CD4-positive, CD25-positive, alpha-beta regulatory T cell (primary cell): ENCODE measurements at regions not wholly inside any gene's neighbourhood (a gene's known extent, or its start where the extent isn't known, plus 50 kb on each side); places are given as distances from the start of the nearest gene placed in this dataset.

Experiments used
- ATAC-seq, 2 donors: fragments of 150-1000 bp; cut with Tn5 transposase; one replicate each; pipeline ENCODE4 v1.10.0; 2021; ENCODE audit warnings: low read depth in 2 of 2, moderate number of reproducible peaks in 2 of 2, moderate library complexity in 1 of 2
- DNase-seq, 3 donors: peaks; one replicate each; pipeline versions ENCODE4 v3.0.0 to v3.0.0-alpha.2; 2012 to 2022; ENCODE audit warnings: mixed read lengths in 1 of 3
- H3K27ac ChIP-seq: one replicate; pipeline ENCODE4 v1.7.0; 2013; ENCODE audit warnings: mild to moderate bottlenecking, low read length; ENCODE audit not compliant: insufficient read depth, poor library complexity, severe bottlenecking
- H3K27me3 ChIP-seq: one replicate; pipeline ENCODE4 v1.7.0; 2013; ENCODE audit warnings: low read length; ENCODE audit not compliant: control insufficient read depth, insufficient read depth
- H3K36me3 ChIP-seq: one replicate; pipeline ENCODE4 v1.7.0; 2013; ENCODE audit warnings: mild to moderate bottlenecking, low read length, moderate library complexity; ENCODE audit not compliant: control insufficient read depth, insufficient read depth
- H3K4me1 ChIP-seq: 2 replicates; pipeline ENCODE4 v1.7.0; 2013; ENCODE audit warnings: mild to moderate bottlenecking, low read length; ENCODE audit not compliant: insufficient read depth, control insufficient read depth, poor library complexity, severe bottlenecking
- H3K4me3 ChIP-seq: one replicate; pipeline ENCODE4 v1.7.0; 2013; ENCODE audit warnings: low read depth, mild to moderate bottlenecking, low read length, moderate library complexity
- H3K9me3 ChIP-seq, 2 experiments: 1 replicate in 1 of 2; 2 replicates in 1 of 2; pipeline ENCODE4 v1.7.0; 2013; ENCODE audit warnings: low read length in 2 of 2, mild to moderate bottlenecking in 1 of 2, moderate library complexity in 1 of 2; ENCODE audit not compliant: control insufficient read depth in 2 of 2
- H3K27ac Mint-ChIP-seq, 3 donors: one replicate each; pipeline ENCODE4 v1.8.0; 2020 to 2022; ENCODE audit warnings: mild to moderate bottlenecking in 3 of 3, mixed read lengths in 3 of 3, moderate library complexity in 2 of 3
- H3K27me3 Mint-ChIP-seq: one replicate; pipeline ENCODE4 v1.8.0; 2022; ENCODE audit warnings: mild to moderate bottlenecking, mixed read lengths
- H3K36me3 Mint-ChIP-seq: one replicate; pipeline ENCODE4 v1.8.0; 2020; ENCODE audit warnings: mixed read lengths
- H3K4me1 Mint-ChIP-seq, 4 donors: one replicate each; pipeline ENCODE4 v1.8.0; 2020 to 2022; ENCODE audit warnings: mixed read lengths in 4 of 4, mild to moderate bottlenecking in 1 of 4
- H3K4me3 Mint-ChIP-seq, 4 donors: one replicate each; pipeline ENCODE4 v1.8.0; 2020 to 2022; ENCODE audit warnings: mild to moderate bottlenecking in 4 of 4, mixed read lengths in 4 of 4, moderate library complexity in 3 of 4
- H3K9me3 Mint-ChIP-seq, 7 donors: one replicate each; pipeline ENCODE4 v1.8.0; 2020 to 2022; ENCODE audit warnings: mixed read lengths in 7 of 7, mild to moderate bottlenecking in 3 of 7, moderate library complexity in 2 of 7

GRCh38 chr2:195520671-195521155 is 136.3 kb upstream of the SLC39A10 start:
- Histone ChIP-seq H3K27ac (no peak overlapping the region), H3K9me3 (no peaks in the 10 kb centered on the region), H3K27me3 (no peaks in the 10 kb centered on the region), H3K4me1 (no peaks in the 10 kb centered on the region), H3K4me3 (no peak overlapping the region), H3K36me3 (no peaks in the 10 kb centered on the region)
- DNase-seq (no peak), ATAC-seq (no peak)
- Mint-ChIP-seq H3K36me3 (peaks cover 2% of the 10 kb centered on the region), H3K4me1 (peaks cover 2 to 44% (median 8%) of the 10 kb centered on the region in 4 donors), H3K9me3 (peaks cover 0 to 6% (median 0%) of the 10 kb centered on the region in 7 donors), H3K27me3 (peaks cover 7% of the 10 kb centered on the region), H3K4me3 (no peak overlapping the region), H3K27ac (peak overlapping the region; percentile 27 to 84 (median 53))

- Mint-ChIP-seq H3K4me3 (no peak overlapping the region), H3K27ac (no peak overlapping the region), H3K27me3 (no peaks in the 10 kb centered on the region), H3K9me3 (peaks cover 0 to 3% (median 0%) of the 10 kb centered on the region in 7 donors), H3K4me1 (peaks cover 0 to 22% (median 3%) of the 10 kb centered on the region in 4 donors), H3K36me3 (no peaks in the 10 kb centered on the region)
- Histone ChIP-seq H3K4me1 (no peaks in the 10 kb centered on the region), H3K4me3 (no peak overlapping the region), H3K27me3 (no peaks in the 10 kb centered on the region), H3K27ac (no peak overlapping the region), H3K9me3 (no peaks in the 10 kb centered on the region), H3K36me3 (no peaks in the 10 kb centered on the region)
- DNase-seq (no peak), ATAC-seq (no peak)
These were observed 141.5 kb upstream of the SLC39A10 start for GRCh38 chr2:195515551-195515950.

- no peak overlapping the region for H3K27ac ChIP-seq
- Mint-ChIP-seq H3K9me3 (peaks cover 0 to 3% (median 1%) of the 10 kb centered on the region in 7 donors), H3K27ac (no peak overlapping the region), H3K4me1 (peaks cover 0 to 24% (median 7%) of the 10 kb centered on the region in 4 donors), H3K27me3 (no peaks in the 10 kb centered on the region), H3K36me3 (no peaks in the 10 kb centered on the region), H3K4me3 (no peak overlapping the region)
- H3K27me3 ChIP-seq: no peaks in the 10 kb centered on the region
- H3K36me3 ChIP-seq: no peaks in the 10 kb centered on the region
- H3K4me1 ChIP-seq: no peaks in the 10 kb centered on the region
- H3K4me3 ChIP-seq: no peak overlapping the region
- no peak for ATAC-seq
- H3K9me3 ChIP-seq: no peaks in the 10 kb centered on the region
- no peak for DNase-seq
These were observed 142.7 kb upstream of the SLC39A10 start for GRCh38 chr2:195514365-195514764.

- H3K27me3 Mint-ChIP-seq: no peaks in the 10 kb centered on the region
- Histone ChIP-seq H3K27me3 (no peaks in the 10 kb centered on the region), H3K36me3 (no peaks in the 10 kb centered on the region), H3K4me1 (no peaks in the 10 kb centered on the region), H3K4me3 (no peak overlapping the region), H3K9me3 (no peaks in the 10 kb centered on the region), H3K27ac (no peak overlapping the region)
- H3K4me3 Mint-ChIP-seq: no peak overlapping the region
- H3K9me3 Mint-ChIP-seq: peaks cover 0 to 4% (median 2%) of the 10 kb centered on the region in 7 donors
- no peak overlapping the region for H3K27ac Mint-ChIP-seq
- H3K4me1 Mint-ChIP-seq: peaks cover 0 to 19% (median 11%) of the 10 kb centered on the region in 4 donors
- ATAC-seq (no peak), DNase-seq (no peak)
- H3K36me3 Mint-ChIP-seq: peaks cover 3% of the 10 kb centered on the region
These were observed 143.9 kb upstream of the SLC39A10 start for GRCh38 chr2:195513119-195513518.

GRCh38 chr2:195509551-195509950 is 147.5 kb upstream of the SLC39A10 start:
- no peak overlapping the region for H3K4me3 Mint-ChIP-seq
- H3K36me3 Mint-ChIP-seq: peaks cover 3% of the 10 kb centered on the region
- H3K36me3 ChIP-seq: no peaks in the 10 kb centered on the region
- H3K4me1 Mint-ChIP-seq: peaks cover 9 to 27% (median 12%) of the 10 kb centered on the region in 4 donors
- peaks cover 0 to 10% (median 1%) of the 10 kb centered on the region in 7 donors for H3K9me3 Mint-ChIP-seq
- H3K27ac ChIP-seq: no peak overlapping the region
- H3K27me3 ChIP-seq: no peaks in the 10 kb centered on the region
- no peak overlapping the region for H3K4me3 ChIP-seq
- DNase-seq: no peak
- H3K27ac Mint-ChIP-seq: no peak overlapping the region
- ATAC-seq: no peak
- H3K27me3 Mint-ChIP-seq: no peaks in the 10 kb centered on the region
- no peaks in the 10 kb centered on the region for H3K9me3 ChIP-seq
- no peaks in the 10 kb centered on the region for H3K4me1 ChIP-seq

- no peaks in the 10 kb centered on the region for H3K9me3 ChIP-seq
- Mint-ChIP-seq H3K4me3 (no peak overlapping the region), H3K27me3 (no peaks in the 10 kb centered on the region), H3K27ac (no peak overlapping the region), H3K9me3 (peaks cover 0 to 10% (median 1%) of the 10 kb centered on the region in 7 donors), H3K36me3 (peaks cover 3% of the 10 kb centered on the region), H3K4me1 (peaks cover 9 to 27% (median 12%) of the 10 kb centered on the region in 4 donors)
- ATAC-seq (no peak), DNase-seq (no peak)
- no peak overlapping the region for H3K27ac ChIP-seq
- no peaks in the 10 kb centered on the region for H3K27me3 ChIP-seq
- H3K4me3 ChIP-seq: no peak overlapping the region
- no peaks in the 10 kb centered on the region for H3K4me1 ChIP-seq
- H3K36me3 ChIP-seq: no peaks in the 10 kb centered on the region
These were observed 148.9 kb upstream of the SLC39A10 start for GRCh38 chr2:195508139-195508455.

- peaks cover 0 to 10% (median 0%) of the 10 kb centered on the region in 7 donors for H3K9me3 Mint-ChIP-seq
- Histone ChIP-seq H3K4me3 (no peak overlapping the region), H3K9me3 (no peaks in the 10 kb centered on the region), H3K27ac (no peak overlapping the region), H3K27me3 (no peaks in the 10 kb centered on the region), H3K4me1 (no peaks in the 10 kb centered on the region), H3K36me3 (no peaks in the 10 kb centered on the region)
- ATAC-seq (no peak), DNase-seq (no peak)
- peaks cover 9 to 31% (median 12%) of the 10 kb centered on the region in 4 donors for H3K4me1 Mint-ChIP-seq
- H3K27ac Mint-ChIP-seq: peak overlapping the region in 1 of 3 donors; percentile 91
- H3K36me3 Mint-ChIP-seq: peaks cover 3% of the 10 kb centered on the region
- peak overlapping the region in 1 of 4 donors; percentile 24 for H3K4me3 Mint-ChIP-seq
- H3K27me3 Mint-ChIP-seq: no peaks in the 10 kb centered on the region
These were observed 149.4 kb upstream of the SLC39A10 start for GRCh38 chr2:195507447-195508138.

- Mint-ChIP-seq H3K27ac (no peak overlapping the region), H3K4me1 (peaks cover 9 to 29% (median 13%) of the 10 kb centered on the region in 4 donors), H3K27me3 (no peaks in the 10 kb centered on the region), H3K9me3 (peaks cover 0 to 10% (median 0%) of the 10 kb centered on the region in 7 donors), H3K36me3 (peaks cover 3% of the 10 kb centered on the region), H3K4me3 (no peak overlapping the region)
- Histone ChIP-seq H3K4me1 (no peaks in the 10 kb centered on the region), H3K27ac (no peak overlapping the region), H3K36me3 (no peaks in the 10 kb centered on the region), H3K4me3 (no peak overlapping the region), H3K27me3 (no peaks in the 10 kb centered on the region), H3K9me3 (no peaks in the 10 kb centered on the region)
- DNase-seq (peak in 1 of 3 donors; percentile 11), ATAC-seq (no peak)
These were observed 151.3 kb upstream of the SLC39A10 start for GRCh38 chr2:195505701-195506100.
